A673 (cell line): ENCODE measurements at regions not wholly inside any gene's neighbourhood (a gene's known extent, or its start where the extent isn't known, plus 50 kb on each side); places are given as distances from the start of the nearest gene placed in this dataset.

Experiments used
- BruUV-seq: library from RNA; stranded (reverse); fragments of 400-500 nt; replicated peaks from 2 replicates; lab custom pipeline; 2021; lab: Mats Ljungman, UMichigan
- CTCF ChIA-PET: fragments of 300-600 bp; sonication (Branson Sonifier 250); formaldehyde crosslinking; loops from one replicate; lab custom pipeline; 2022; ENCODE audit warnings: antibody characterized with exemption; lab: Charles Lee
- POLR2A ChIA-PET: fragments of 300-600 bp; sonication (Branson Sonifier 250); formaldehyde crosslinking; loops from one replicate; lab custom pipeline; 2022; ENCODE audit warnings: antibody characterized with exemption; ENCODE audit not compliant: low non-redundant PET; lab: Charles Lee
- DNase-seq: peaks from one replicate; pipeline ENCODE4 v3.0.0-alpha.2; 2015; ENCODE audit warnings: low spot score
- H3K27ac ChIP-seq: fragments of 200-600 bp; sonication (generic); 2 replicates; pipeline ENCODE4 v1.5.1; 2016; ENCODE audit warnings: mixed run types, low read depth, mild to moderate bottlenecking, mixed read lengths, antibody characterized with exemption, low read length; ENCODE audit not compliant: poor library complexity, severe bottlenecking
- H3K27me3 ChIP-seq: fragments of 200-600 bp; sonication (generic); replicated peaks from 2 replicates; pipeline ENCODE4 v1.6.1; 2017; ENCODE audit warnings: mixed run types, low read depth, mild to moderate bottlenecking, mixed read lengths, antibody characterized with exemption, low read length; ENCODE audit not compliant: insufficient read depth, poor library complexity
- H3K36me3 ChIP-seq: fragments of 200-600 bp; sonication (generic); 2 replicates; pipeline ENCODE4 v1.6.1; 2016; ENCODE audit warnings: mixed run types, mild to moderate bottlenecking, mixed read lengths, antibody characterized with exemption, low read length; ENCODE audit not compliant: insufficient read depth, poor library complexity, severe bottlenecking
- H3K4me1 ChIP-seq: fragments of 200-600 bp; sonication (generic); 2 replicates; pipeline ENCODE4 v1.6.1; 2017; ENCODE audit warnings: mixed run types, mild to moderate bottlenecking, mixed read lengths, antibody characterized with exemption, low read length; ENCODE audit not compliant: insufficient read depth, poor library complexity, severe bottlenecking
- H3K4me3 ChIP-seq: fragments of 200-600 bp; sonication (generic); 2 replicates; pipeline ENCODE4 v1.5.1; 2016; ENCODE audit warnings: low read depth, mixed run types, mild to moderate bottlenecking, mixed read lengths, low read length; ENCODE audit not compliant: poor library complexity, severe bottlenecking
- H3K9me3 ChIP-seq: fragments of 200-600 bp; sonication (generic); 2 replicates; pipeline ENCODE4 v1.6.1; 2016; ENCODE audit warnings: mixed run types, low read depth, mild to moderate bottlenecking, mixed read lengths, antibody characterized with exemption, low read length; ENCODE audit not compliant: poor library complexity, severe bottlenecking
- CTCF ChIP-seq: fragments of 300-800, 200-600 bp; sonication (generic); conservative IDR thresholded peaks from 2 replicates; pipeline ENCODE4 v1.5.1; 2017; ENCODE audit warnings: low read depth, mild to moderate bottlenecking, antibody characterized with exemption, low read length, moderate library complexity, mixed read lengths
- EZH2 ChIP-seq: fragments of 200-600 bp; sonication (generic); IDR thresholded peaks from 2 replicates; pipeline ENCODE4 v1.6.1; 2017; ENCODE audit warnings: borderline replicate concordance, low read depth, mild to moderate bottlenecking, mixed read lengths, antibody characterized with exemption, low read length; ENCODE audit not compliant: poor library complexity, severe bottlenecking
- intact Hi-C: fragments of 100-400 bp; cut with micrococcal nuclease; formaldehyde crosslinking; loops from one replicate; pipeline ENCODE4 v1.10.0; 2022; ENCODE audit not compliant: unreplicated experiment

- intact Hi-C loops = no loop called here
- H3K9me3 ChIP-seq = peaks cover 49% of the 10 kb centered on the region
These were observed 2133.6 kb upstream of the DEFB115 start for GRCh38 chr20:29123861-29124260.

More at GRCh38 chr20:29123861-29124260, 2133.6 kb upstream of the DEFB115 start:
- Histone ChIP-seq H3K4me3 (no peak overlapping the region), H3K27ac (no peak overlapping the region), H3K27me3 (no peaks in the 10 kb centered on the region), H3K4me1 (no peaks in the 10 kb centered on the region), H3K36me3 (no peaks in the 10 kb centered on the region)
- no TSS peak for BruUV-seq
- POLR2A ChIA-PET = no interaction called here
- TF ChIP-seq EZH2 = no peak
- no peak for TF ChIP-seq CTCF
- CTCF ChIA-PET = no interaction called here
- no peak for DNase-seq
